GM12878 (cell line): ENCODE measurements at regions not wholly inside any gene's neighbourhood (a gene's known extent, or its start where the extent isn't known, plus 50 kb on each side); places are given as distances from the start of the nearest gene placed in this dataset.

Experiments
- CEBPB ChIP-seq, 2 experiments: fragments of 150-350 bp in 1 of 2; IDR thresholded peaks; 2 replicates each; pipeline ENCODE4 v1.6.1; 2012 to 2014; ENCODE audit warnings: low read depth in 2 of 2, low read length in 2 of 2, borderline replicate concordance in 1 of 2, inconsistent platforms in 1 of 2
- EGR1 ChIP-seq, 2 experiments: IDR thresholded peaks; 1 replicate in 1 of 2; 2 replicates in 1 of 2; pipeline ENCODE4 v1.6.1; 2011 to 2012; ENCODE audit warnings: low read depth in 2 of 2, low read length in 2 of 2, borderline replicate concordance in 1 of 2, mild to moderate bottlenecking in 1 of 2, moderate library complexity in 1 of 2
- HDAC6 ChIP-seq: fragments of 200-600 bp; sonication (generic); IDR thresholded peaks from one replicate; pipeline ENCODE4 v1.8.0; 2017; ENCODE audit warnings: antibody characterized with exemption; ENCODE audit not compliant: unreplicated experiment
- MXI1 ChIP-seq: fragments of 150-350 bp; IDR thresholded peaks from 2 replicates; pipeline ENCODE4 v1.6.1; 2011; ENCODE audit warnings: low read depth, mild to moderate bottlenecking, inconsistent platforms, low read length, improper control_type of control experiment
- POLR2AphosphoS5 ChIP-seq: IDR thresholded peaks from 2 replicates; pipeline ENCODE4 v1.6.1; 2011; ENCODE audit warnings: mild to moderate bottlenecking, low read length, inconsistent platforms
- SMC3 ChIP-seq: IDR thresholded peaks from 2 replicates; pipeline ENCODE4 v1.6.1; 2011; ENCODE audit warnings: low read length, improper control_type of control experiment, borderline replicate concordance
- SP1 ChIP-seq: IDR thresholded peaks from one replicate; pipeline ENCODE4 v1.6.1; 2011; ENCODE audit warnings: low read depth, low read length
- YBX1 ChIP-seq: fragments of 450-650 bp; IDR thresholded peaks from 2 replicates; pipeline ENCODE4 v1.6.1; 2016; ENCODE audit warnings: antibody characterized with exemption
- TF ChIP-seq, protein P1 (sequence below): IDR thresholded peaks from 2 replicates; pipeline ENCODE4 v1.6.1; 2012; ENCODE audit warnings: mild to moderate bottlenecking, low read depth, low read length
- TF ChIP-seq, protein P2 (sequence below), 3 experiments: IDR thresholded peaks in 2 of 3; conservative IDR thresholded peaks in 1 of 3; 2 replicates each; pipeline ENCODE4 v1.5.1; 2011; ENCODE audit warnings: low read depth in 3 of 3, low read length in 3 of 3, mild to moderate bottlenecking in 3 of 3, control low read depth in 2 of 3, moderate library complexity in 2 of 3, inconsistent platforms in 1 of 3, mixed read lengths in 1 of 3; ENCODE audit not compliant: control insufficient read depth in 2 of 3, insufficient read depth in 1 of 3; ENCODE audit errors: extremely low read depth in 1 of 3
- TF ChIP-seq, protein P3 (sequence below): IDR thresholded peaks from 2 replicates; pipeline ENCODE4 v1.6.1; 2012; ENCODE audit warnings: low read depth, low read length, improper control_type of control experiment

DNA sequence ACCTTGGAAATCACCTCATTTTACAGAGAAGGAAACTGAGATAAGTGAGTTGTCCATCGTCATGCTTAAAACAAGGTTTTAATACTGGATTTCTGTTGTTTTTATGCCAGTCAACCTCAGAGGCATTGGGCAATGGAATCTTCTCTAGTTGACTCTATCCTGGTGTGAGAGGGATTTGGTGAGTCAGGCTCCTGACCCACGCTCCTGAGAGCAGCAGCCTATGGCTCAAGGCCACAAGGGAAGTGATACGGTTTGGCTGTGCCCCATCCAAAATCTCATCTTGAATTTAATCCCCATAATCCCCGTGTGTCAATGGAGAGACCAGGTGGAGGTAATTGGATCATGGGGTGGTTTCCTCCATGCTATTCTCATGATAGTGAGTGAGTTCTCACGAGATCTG is 90.1 kb downstream of the TLR5 start:
- TF ChIP-seq MXI1 (no peak), HDAC6 (no peak), POLR2AphosphoS5 (no peak), CEBPB (IDR thresholded peaks at IDR 0.05; ENCODE audit: borderline replicate concordance in 1 of 2, low read depth in 2 of 2, low read length in 2 of 2) (no peak), SMC3 (no peak), EGR1 (IDR thresholded peaks at IDR 0.05; ENCODE audit: borderline replicate concordance in 1 of 2, low read depth in 2 of 2, low read length in 2 of 2) (no peak), YBX1 (no peak), SP1 (no peak)
- TF ChIP-seq, protein P1, sequence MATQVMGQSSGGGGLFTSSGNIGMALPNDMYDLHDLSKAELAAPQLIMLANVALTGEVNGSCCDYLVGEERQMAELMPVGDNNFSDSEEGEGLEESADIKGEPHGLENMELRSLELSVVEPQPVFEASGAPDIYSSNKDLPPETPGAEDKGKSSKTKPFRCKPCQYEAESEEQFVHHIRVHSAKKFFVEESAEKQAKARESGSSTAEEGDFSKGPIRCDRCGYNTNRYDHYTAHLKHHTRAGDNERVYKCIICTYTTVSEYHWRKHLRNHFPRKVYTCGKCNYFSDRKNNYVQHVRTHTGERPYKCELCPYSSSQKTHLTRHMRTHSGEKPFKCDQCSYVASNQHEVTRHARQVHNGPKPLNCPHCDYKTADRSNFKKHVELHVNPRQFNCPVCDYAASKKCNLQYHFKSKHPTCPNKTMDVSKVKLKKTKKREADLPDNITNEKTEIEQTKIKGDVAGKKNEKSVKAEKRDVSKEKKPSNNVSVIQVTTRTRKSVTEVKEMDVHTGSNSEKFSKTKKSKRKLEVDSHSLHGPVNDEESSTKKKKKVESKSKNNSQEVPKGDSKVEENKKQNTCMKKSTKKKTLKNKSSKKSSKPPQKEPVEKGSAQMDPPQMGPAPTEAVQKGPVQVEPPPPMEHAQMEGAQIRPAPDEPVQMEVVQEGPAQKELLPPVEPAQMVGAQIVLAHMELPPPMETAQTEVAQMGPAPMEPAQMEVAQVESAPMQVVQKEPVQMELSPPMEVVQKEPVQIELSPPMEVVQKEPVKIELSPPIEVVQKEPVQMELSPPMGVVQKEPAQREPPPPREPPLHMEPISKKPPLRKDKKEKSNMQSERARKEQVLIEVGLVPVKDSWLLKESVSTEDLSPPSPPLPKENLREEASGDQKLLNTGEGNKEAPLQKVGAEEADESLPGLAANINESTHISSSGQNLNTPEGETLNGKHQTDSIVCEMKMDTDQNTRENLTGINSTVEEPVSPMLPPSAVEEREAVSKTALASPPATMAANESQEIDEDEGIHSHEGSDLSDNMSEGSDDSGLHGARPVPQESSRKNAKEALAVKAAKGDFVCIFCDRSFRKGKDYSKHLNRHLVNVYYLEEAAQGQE: no peak
- TF ChIP-seq, protein P2, sequence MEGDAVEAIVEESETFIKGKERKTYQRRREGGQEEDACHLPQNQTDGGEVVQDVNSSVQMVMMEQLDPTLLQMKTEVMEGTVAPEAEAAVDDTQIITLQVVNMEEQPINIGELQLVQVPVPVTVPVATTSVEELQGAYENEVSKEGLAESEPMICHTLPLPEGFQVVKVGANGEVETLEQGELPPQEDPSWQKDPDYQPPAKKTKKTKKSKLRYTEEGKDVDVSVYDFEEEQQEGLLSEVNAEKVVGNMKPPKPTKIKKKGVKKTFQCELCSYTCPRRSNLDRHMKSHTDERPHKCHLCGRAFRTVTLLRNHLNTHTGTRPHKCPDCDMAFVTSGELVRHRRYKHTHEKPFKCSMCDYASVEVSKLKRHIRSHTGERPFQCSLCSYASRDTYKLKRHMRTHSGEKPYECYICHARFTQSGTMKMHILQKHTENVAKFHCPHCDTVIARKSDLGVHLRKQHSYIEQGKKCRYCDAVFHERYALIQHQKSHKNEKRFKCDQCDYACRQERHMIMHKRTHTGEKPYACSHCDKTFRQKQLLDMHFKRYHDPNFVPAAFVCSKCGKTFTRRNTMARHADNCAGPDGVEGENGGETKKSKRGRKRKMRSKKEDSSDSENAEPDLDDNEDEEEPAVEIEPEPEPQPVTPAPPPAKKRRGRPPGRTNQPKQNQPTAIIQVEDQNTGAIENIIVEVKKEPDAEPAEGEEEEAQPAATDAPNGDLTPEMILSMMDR (IDR thresholded peaks at IDR 0.05 in 2 of 3, conservative IDR thresholded peaks at IDR 0.05 in 1 of 3; ENCODE audit: control insufficient read depth in 2 of 3, extremely low read depth in 1 of 3, insufficient read depth in 1 of 3, low read depth in 3 of 3, low read length in 3 of 3): no peak
- TF ChIP-seq, protein P3, sequence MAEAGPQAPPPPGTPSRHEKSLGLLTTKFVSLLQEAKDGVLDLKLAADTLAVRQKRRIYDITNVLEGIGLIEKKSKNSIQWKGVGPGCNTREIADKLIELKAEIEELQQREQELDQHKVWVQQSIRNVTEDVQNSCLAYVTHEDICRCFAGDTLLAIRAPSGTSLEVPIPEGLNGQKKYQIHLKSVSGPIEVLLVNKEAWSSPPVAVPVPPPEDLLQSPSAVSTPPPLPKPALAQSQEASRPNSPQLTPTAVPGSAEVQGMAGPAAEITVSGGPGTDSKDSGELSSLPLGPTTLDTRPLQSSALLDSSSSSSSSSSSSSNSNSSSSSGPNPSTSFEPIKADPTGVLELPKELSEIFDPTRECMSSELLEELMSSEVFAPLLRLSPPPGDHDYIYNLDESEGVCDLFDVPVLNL: no peak
